GM12892 (cell line): ENCODE measurements at regions not wholly inside any gene's neighbourhood (a gene's known extent, or its start where the extent isn't known, plus 50 kb on each side); places are given as distances from the start of the nearest gene placed in this dataset.

ENCODE experiments used
- POLR2A ChIP-seq: IDR thresholded peaks from 2 replicates; pipeline ENCODE4 v1.6.1; 2011; ENCODE audit warnings: low read depth, low read length, control low read depth
- POLR2AphosphoS5 ChIP-seq: IDR thresholded peaks from 2 replicates; pipeline ENCODE4 v1.6.1; 2011; ENCODE audit warnings: low read depth, low read length, control low read depth

- no peak for TF ChIP-seq POLR2AphosphoS5
- no peak for TF ChIP-seq POLR2A
These were observed 50.6 kb upstream of the IGFBP3 start for GRCh38 chr7:45971661-45972175.
